ENCODE measurements at regions not wholly inside any gene's neighbourhood (a gene's known extent, or its start where the extent isn't known, plus 50 kb on each side); places are given as distances from the start of the nearest gene placed in this dataset.
"Not testable (repeated sequence)": the region's sequence is repeated elsewhere in the genome, so short reads cannot be mapped to it uniquely, and the experiment has no call there.

- peak; percentile 74 for ATAC-seq (replicated peaks; ENCODE audit: extremely low read depth, poor library complexity, severe bottlenecking)
Observed at GRCh38 chr16:33128982-33129634, 64.9 kb upstream of the TP53TG3C start.

More at GRCh38 chr16:33128982-33129634, 64.9 kb upstream of the TP53TG3C start:
- H3K27ac Mint-ChIP-seq (ENCODE audit: low read depth); H3K4me3 Mint-ChIP-seq; H3K4me1 Mint-ChIP-seq; H3K9me3 Mint-ChIP-seq; H3K36me3 Mint-ChIP-seq (ENCODE audit: insufficient read depth); H3K27me3 Mint-ChIP-seq; DNase-seq (ENCODE audit: low spot score in 2 of 2): not testable (repeated sequence)
